Activated gamma-delta T cell (primary cell): ENCODE measurements at regions not wholly inside any gene's neighbourhood (a gene's known extent, or its start where the extent isn't known, plus 50 kb on each side); places are given as distances from the start of the nearest gene placed in this dataset.

ENCODE experiments used
- DNase-seq: peaks from one replicate; lab custom pipeline; 2025; lab: John Stamatoyannopoulos, UW

DNA sequence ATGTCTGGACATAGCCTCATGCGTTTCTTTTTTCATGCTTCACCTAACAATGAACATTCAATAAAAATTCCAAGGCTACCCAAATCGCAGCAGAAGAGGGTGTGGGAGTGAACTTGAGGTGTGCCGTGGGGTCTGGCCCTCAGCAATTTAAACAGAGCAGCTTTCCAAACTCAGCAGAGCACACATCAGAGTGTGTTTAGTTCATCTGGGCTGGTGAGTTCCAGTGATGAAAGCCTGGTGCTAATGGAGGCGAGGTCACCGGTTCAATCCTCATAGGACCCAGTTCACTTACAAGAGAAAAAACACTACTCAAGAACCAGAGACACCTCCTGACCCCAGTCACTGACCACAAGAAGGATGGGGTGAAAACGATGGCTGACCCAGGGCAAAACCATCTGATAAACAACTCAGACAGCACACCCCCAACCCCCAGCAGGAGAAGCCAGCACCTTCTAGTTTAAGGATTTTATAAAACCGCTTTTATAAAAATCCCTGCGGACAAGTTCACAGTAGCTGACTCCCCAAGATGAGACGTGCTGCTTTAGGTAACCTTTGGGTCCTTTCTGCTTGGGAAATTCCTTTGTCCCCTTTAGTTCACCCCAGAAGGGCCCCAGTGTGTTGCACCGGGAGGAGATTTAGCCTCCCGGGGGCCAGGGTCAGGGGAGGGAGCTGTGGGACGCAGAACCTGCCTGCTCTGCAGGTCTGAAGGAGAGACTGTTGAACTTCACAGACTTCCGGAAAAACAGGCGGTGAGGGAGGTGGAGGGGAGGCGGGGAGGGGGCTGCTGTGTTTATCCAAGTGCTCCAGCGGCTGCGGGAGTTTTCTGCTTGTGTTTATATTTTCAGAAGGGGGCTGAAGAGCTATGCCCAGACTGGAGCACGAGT is 152.7 kb upstream of the SOX11 start:
- DNase-seq, result no peak

GRCh38 chr2:5540856-5541255 is 151.3 kb upstream of the SOX11 start:
- DNase-seq, result no peak

DNA sequence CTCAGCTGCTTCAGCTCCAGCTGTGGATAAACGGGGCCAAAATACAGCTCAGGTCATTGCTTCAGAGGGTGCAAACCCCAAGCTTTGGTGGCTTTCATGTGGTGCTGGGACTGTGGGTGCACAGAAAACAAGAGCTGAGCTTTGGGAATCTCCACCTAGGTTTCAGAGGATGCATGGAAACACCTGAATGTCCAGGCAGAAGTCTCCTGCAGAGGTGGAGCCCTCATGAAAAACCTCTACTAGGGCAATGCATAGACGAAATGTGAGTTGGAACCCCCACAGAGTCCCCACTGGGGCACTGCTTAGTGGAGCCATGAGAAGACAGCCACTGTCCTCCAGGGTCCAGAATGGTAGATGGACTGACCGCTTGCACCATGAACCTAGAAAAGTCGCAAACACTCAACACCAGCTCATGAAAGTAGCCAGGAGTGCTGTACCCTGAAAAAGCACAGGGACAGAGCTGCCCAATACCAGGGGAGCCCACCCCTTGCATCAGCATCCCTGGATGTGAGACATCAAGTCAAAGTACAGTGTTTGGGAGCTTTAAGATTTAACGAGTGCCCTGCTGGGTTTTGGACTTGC is 147.9 kb upstream of the SOX11 start:
- no peak for DNase-seq

GRCh38 chr2:5546181-5546580 is 146.0 kb upstream of the SOX11 start:
- no peak for DNase-seq

GRCh38 chr2:5548991-5549715 is 143.0 kb upstream of the SOX11 start:
- no peak for DNase-seq

GRCh38 chr2:5549771-5550170 is 142.4 kb upstream of the SOX11 start:
- no peak for DNase-seq

DNA sequence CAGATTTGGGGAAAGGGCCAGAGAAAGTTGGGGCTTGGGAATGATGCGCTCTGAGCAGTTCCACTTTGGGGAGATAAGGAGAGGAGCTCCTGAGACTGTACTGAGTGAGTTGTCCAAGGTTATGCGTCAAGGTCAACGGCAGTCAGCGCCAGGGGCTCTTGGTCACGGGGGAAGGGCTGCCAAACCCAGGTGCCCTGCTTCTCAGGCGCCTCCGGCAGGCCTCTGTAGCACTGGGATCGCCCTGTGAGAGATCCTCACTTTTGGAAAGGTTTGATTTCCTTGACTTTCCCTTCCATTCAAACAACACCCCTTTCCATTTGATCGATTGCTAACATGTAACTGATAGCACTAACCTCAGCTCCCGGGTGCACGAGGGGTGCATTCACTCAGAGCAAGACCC is 136.5 kb upstream of the SOX11 start:
- DNase-seq, result no peak

DNA sequence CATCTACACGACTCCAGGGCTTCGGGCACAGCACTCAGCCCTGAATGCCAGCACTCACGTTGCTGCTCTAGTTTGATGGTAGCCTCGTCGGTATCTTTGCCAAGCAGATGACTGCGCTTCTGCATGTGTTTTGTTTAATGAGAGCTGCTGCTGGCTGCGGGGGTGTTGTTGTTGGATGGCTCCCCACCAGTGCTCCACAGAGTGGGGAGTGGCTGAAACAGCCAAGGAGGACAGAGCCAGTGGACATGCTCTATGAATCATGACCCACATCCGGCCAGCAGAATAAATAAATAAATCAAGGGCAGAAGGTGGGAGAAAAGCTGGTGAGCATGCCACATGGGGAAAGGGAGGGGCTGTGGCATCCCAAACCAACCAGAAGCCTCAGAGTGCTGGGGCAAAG is 131.2 kb upstream of the SOX11 start:
- DNase-seq, result no peak

DNA sequence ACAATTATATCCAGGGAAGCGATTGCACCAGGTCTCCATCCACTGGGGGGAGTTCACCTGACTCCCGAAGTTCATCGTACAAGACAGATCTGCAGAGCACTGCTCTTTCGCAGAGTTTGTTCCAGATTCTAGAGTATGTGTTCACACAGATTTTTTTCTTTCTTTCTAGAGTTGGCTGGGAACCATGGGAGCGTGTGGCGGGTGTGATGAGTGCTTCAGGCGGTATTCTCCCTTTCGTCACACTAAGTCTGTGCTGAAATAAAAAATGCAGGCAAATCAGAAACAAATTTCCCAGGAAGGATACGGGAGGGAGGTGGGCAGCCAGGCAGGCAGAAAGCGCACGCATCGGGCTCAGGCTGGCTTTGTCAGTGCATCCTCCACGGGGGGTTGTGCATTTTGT is 129.8 kb upstream of the SOX11 start:
- no peak for DNase-seq

- DNase-seq, result no peak
Measured at GRCh38 chr2:5562865-5563264, 129.3 kb upstream of the SOX11 start.

DNA sequence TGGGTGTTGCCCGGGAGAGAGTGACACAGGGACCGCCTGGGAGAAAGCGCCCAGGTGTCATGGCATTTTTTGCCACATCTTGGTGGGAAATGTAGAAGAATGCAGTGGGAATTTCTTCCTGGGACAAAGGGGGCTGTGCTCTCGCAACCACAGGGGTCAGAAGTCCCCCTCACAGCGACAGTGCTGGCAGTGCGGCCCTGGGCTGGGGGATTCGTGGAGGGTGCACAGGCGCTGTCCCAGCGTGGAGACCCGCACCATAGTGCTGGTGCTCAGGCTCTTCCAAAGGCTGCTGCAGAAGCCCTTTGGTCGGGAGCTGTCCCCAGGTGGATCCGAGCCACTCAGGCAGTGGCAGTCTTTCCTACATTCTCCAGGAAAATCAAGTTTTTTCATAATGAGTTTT is 128.8 kb upstream of the SOX11 start:
- DNase-seq, result no peak

DNA sequence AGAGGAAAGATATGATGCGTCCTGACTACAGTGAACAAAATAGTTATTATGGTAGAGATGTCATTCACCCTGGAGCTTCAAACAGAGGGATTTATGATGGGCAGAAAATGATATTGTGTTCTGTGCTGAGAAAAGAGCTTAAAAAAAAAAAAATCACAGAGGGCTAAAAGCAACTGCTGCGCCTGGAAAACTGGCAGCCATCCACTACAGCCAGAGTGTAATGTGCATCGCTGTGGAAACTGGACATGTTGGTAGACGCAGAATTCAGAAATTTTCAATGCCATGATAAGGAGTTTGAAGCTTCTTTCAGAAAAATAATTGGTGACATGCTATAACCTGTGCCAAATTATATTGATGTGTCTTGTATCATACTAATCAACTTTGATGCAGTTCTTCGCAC is 122.9 kb upstream of the SOX11 start:
- DNase-seq, result no peak

DNA sequence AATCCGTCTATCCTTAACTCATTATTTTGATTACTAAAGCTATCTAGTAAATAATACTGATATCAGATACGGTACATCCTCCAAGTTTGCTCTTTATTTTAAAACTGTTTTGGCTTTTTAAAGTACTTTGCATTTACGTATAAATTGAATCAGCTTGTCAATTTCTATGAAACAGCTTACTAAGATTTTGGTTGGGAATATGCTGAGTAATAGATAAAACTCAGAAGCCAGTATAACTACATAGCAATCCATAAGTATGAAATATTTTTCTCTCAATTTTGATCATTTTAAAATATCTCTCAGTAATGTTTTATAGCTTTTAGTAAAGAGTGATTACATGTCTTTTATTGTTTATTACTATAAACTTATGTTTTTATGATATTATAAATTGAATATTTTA is 116.2 kb upstream of the SOX11 start:
- DNase-seq, result no peak

DNA sequence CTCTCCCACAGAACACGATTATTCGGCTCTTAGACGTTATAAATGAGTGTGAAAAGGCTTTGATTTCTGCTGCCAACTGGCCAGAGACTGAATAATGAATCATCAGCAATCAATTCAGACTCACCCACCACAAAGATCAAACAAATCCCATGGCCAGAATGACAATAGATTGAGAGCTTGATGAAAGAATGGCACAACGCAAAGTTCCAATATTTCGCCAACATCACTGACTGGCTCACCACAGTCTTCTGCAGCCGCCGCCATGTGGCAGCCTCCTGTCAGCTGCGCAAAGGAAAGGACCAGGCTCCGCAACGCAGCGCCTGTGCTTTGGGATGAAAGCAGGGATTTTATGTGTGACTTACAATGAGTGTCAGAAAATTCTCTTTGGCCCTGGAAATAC is 104.4 kb upstream of the SOX11 start:
- no peak for DNase-seq

DNA sequence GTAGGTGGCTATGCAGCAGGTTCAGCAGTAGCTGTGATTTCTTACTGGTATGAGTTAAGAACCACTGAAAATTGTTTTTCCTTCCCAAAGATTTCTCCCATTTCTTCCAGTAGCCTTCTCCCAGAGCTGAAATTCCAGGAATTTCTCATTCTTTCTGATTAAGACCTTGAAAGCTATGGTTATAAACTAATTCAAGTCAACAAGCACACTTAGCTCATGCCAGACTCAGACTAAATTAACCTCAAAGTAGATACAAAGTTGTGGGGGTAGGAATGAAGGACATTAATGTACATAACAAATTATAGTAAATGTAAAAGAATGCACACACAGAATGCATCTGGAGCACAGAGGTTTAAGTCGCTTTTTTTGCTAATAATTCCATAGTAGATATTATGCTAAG is 103.6 kb upstream of the SOX11 start:
- no peak for DNase-seq

DNA sequence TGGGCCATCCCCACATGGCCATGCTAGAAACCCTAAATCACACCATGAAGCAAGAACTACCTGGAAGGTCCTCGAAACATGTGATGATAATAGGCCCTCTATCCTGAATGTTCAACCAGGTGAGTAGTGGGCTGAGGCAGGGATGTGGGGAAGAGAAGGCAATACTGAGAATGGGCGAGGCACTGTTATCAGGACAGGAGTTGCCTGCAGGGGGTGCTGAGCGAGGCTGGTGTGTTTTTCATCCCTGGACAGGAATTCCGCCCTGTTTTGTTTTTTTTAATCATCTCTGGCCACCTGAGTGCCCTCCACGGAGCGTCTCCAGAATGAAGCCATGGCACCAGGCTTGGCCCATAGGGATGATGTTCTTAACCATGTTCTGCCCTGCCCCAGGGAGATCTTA is 103.0 kb upstream of the SOX11 start:
- no peak for DNase-seq

DNA sequence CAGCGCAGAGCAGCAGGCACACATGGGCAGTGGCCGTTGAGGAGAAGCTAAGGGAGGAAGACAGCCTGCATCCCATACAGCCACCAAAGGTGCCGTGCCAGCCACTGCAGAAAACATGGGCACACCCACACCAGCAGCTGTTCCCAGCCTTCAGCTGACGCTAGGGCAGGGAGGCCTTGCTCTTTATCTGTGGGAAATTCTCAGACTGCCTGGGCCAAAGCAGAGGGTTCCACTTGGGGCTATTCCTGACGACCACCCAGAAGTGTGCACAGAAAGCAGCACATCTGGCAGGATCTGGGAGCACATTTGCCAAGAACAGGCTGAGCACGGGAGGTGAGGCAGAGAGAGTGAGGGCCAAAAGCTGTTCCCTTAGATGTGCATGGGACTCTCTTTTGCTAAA is 101.3 kb upstream of the SOX11 start:
- DNase-seq, result no peak

GRCh38 chr2:5592916-5593315 is 99.3 kb upstream of the SOX11 start:
- no peak for DNase-seq

DNA sequence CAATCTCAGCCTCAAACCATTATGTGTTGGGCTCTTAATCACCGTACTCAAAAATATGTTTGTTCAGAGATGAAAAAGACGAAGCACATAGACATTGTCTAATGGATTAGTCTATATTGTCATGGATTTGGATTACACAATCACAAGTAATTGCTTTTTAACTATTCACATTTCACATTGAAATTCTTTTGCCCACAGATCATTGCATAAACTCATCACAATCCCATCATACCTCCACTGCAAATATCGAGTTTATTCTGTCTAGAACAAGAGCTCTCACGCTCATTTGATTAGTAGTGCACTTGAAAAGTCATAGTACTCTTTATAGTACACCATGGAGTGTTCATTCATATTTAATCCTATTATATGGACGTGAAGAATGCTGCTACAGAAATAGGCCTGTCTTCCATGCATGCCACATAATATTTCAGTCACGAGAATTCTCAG is 97.9 kb upstream of the SOX11 start:
- DNase-seq, result no peak

- DNase-seq, result no peak
Measured at GRCh38 chr2:5596868-5597267, 95.3 kb upstream of the SOX11 start.

- DNase-seq, result no peak
Measured at GRCh38 chr2:5598156-5598555, 94.0 kb upstream of the SOX11 start.

GRCh38 chr2:5609201-5609600 is 83.0 kb upstream of the SOX11 start:
- no peak for DNase-seq

DNA sequence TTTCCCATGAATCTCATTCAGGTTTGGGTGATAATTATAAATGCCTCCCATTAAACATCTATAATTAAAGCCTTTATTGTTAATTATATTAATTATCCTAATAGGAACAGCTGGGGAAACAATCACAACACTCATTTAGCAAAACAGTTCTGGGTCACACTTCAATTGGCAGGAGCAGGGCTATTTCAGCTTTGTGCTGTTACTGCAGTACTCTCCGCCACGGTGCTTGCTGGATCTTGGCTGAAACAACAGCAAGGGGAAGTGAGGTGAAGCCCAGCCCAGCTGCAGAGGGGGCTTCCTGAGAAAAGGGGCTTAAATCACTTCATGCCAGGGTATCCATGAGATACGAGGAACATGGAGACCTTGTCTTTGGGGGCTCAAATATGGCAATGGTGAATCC is 79.5 kb upstream of the SOX11 start:
- no peak for DNase-seq
